NCI-H345 treated with DMSO at 0.1 percent for 48 hours (cell line): ENCODE measurements at regions not wholly inside any gene's neighbourhood (a gene's known extent, or its start where the extent isn't known, plus 50 kb on each side); places are given as distances from the start of the nearest gene placed in this dataset.
"Not testable (repeated sequence)": the region's sequence is repeated elsewhere in the genome, so short reads cannot be mapped to it uniquely, and the experiment has no call there.

Experiments used
- DNase-seq: peaks from one replicate; lab custom pipeline; 2025; ENCODE audit not compliant: unreplicated experiment; lab: John Stamatoyannopoulos, UW

DNA sequence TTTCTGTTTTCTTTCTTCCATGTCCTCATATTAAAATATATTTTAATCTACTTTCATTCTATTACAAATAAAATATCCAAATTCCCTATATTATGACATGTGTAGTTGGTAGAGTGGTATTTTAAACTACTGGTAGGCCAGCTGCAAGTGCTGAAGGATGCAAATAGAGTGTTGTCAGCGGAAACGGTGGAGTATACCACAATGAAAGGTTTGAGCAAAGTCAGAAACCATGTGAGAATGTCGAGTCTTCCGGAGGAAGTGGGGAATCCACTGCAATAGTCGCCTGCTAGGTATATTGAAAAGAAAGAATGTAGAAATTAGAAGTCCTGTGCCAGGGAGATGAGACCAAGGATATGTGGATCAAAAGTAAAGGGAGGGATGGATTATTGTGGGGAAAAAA, 373.9 kb downstream of the DSEL start:
- no peak for DNase-seq

DNA sequence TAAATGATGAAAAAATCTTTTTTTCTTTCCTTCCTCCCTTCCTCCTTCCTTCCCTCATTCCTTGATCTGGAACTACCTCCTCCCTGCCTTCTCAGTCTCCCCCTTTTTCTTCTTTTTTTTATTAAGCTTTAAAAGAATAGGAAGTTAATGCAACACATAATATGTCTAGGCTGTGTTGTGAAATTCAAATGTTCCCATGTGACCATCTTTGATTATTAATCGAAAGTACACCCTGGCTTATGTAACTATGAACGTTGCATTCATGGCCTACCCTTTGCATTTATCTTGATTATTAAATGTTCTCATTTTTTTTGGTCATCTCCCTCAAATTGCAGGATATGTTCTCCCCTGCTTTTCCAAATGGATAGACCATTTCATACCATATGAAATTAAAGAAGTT, 376.0 kb downstream of the DSEL start:
- DNase-seq: no peak

DNA sequence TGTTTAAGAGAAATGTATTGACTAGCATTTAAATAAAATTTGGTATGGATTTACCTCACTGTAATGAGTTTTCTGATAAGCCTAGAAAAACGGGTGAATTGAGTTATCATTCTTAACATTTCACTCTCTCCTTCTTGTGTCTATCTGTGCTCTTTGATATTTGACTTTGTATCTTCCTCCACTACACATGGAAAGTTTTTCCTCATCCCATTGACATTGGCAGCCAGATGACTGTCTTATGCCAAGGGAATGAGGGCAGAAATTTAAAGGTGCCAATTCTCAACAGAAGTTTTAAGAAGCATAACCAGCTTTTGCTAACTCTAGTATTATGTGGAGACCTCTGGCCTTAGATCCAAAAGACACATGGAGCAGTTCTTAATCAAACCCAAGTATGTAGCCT, 376.6 kb downstream of the DSEL start:
- no peak for DNase-seq

DNA sequence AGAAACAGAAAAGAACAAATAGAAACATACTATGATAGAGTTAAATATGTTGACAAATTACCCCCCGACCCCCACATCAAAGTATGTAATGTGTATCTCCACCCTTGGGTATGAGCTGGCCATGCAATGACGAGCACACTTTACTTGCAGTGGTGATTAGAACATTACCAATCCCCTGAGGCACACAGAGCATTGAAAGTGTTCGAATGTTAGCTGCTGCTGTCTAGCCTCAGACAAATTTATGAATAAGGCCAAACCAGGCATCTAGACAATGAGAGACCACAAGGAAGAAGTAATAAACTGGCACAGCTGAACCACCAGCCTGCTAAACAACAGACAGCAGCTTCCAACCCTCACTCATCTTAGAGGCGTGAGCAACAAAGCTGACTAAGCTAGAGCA, 380.5 kb downstream of the DSEL start:
- no peak for DNase-seq

DNA sequence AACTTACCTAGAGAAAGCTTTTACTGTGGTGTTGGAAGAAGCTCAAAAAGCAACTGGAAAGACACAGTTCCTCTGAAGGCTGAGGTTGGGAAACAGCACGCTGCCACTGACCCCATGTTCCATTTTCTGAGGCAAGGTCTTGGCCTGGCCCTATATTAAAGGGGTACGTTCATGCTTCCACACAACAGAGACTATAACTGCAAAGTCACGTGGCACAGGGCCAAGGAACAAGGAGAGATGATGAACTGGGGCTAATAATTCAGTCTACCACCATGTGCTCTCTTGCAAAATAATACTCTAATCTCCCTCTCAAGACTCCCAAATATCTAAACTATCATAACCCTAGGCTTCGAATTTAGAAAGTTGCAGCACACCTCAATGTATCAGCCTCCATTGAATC, 381.6 kb downstream of the DSEL start:
- no peak for DNase-seq

DNA sequence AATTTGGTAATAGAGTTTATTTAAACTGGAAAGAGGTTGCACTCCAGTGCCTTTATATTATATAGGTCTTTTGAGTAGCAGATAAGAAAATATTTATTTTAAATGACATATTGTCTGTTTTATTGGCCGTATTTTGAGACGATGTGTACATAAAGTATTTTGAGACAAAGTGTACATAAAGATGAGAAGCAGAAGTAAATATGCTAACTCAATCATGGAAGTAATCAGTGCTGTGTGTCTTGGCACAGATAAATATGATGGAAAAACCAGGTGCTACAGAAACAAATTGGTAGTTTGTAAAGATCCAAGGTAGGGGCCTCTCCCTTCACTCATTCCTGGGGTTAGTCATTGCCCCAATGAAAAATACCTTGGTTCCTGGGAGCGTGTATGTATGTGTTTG, 382.9 kb downstream of the DSEL start:
- peak; percentile 91 for DNase-seq

DNA sequence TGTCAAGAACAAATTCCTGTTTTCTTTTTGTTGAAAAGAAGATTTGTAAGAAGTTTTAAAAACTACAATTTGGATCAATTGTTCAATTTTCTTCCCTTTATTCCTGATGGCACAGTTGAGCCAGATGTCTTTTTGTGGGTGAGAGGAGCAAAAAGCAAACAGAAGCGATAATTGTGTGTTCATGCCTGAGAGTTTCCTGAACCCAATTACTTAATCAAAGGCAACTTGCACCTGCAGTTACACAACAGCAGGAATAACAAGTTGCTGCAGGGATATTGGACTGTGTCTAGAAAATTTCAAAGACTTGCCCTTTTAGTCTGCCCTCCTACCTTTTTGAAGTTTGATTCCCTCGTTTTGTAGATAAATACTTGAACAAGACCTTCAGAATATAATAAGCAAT, 383.6 kb downstream of the DSEL start:
- peak; percentile 79 for DNase-seq

GRCh38 chr18:67131498-67131897, 385.0 kb downstream of the DSEL start:
- DNase-seq: no peak

- DNase-seq: not testable (repeated sequence)
Measured at GRCh38 chr18:67126751-67127150, 389.8 kb downstream of the DSEL start.

DNA sequence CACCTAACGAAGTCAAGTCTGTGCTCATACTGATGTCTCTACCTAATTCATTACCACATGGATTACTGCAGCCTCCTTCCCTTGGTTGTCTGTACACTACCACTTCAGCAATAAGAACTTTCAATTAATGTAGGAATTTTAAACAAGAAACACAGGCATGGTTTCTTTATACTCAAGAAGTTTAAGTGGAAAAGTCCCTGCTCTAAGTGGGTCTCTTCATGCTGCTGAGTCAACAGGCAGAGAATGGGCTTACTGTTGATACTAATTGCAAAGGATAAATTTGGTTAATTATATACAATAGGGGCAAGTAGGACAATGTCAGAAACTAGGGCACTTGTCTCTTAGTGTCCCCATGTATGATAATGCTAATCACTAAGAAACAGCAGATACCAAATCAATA, 392.6 kb downstream of the DSEL start:
- no peak for DNase-seq

GRCh38 chr18:67117804-67118203, 398.7 kb downstream of the DSEL start:
- DNase-seq: no peak

DNA sequence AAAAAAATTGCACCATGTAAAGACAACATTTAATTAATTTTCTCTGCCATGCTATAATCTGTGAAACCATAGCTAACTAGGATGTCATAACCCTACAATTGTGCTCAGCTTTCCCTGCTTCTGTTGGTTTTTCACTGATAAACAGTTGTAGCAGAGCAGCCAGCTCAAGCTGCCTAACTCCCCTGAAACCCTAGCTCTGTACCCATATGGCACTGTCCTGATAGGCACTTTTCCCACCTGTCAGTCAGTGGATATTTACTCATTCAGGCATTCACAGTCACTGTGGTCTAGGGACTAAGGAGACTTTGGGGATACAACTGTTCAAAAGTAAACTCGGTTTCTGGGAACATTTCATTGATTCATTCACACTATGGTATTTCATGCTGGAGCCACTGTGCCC, 407.0 kb downstream of the DSEL start:
- no peak for DNase-seq

GRCh38 chr18:67108894-67109293, 407.6 kb downstream of the DSEL start:
- DNase-seq: no peak

- DNase-seq: peak; percentile 66
Measured at GRCh38 chr18:67104700-67105284, 411.7 kb downstream of the DSEL start.

DNA sequence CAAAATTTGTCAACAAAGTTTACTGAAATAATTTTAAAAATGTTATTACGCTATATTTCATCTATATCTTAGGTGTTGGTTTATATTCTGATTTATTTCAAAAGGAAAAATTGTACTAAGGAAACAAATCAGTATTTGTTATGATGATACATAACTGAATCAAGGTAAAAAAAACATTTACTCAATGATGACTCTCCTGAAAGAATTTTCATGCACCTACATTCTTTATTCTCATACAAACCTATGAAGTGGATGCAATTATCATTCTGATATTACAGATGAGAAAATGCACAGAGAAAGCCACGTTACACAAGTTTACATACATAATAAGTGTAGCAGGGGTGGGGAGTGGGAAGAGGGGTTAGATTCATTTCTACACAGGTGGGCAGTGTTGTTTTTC, 422.4 kb downstream of the DSEL start:
- DNase-seq: no peak

- DNase-seq: no peak
Measured at GRCh38 chr18:67092141-67092540, 424.4 kb downstream of the DSEL start.

DNA sequence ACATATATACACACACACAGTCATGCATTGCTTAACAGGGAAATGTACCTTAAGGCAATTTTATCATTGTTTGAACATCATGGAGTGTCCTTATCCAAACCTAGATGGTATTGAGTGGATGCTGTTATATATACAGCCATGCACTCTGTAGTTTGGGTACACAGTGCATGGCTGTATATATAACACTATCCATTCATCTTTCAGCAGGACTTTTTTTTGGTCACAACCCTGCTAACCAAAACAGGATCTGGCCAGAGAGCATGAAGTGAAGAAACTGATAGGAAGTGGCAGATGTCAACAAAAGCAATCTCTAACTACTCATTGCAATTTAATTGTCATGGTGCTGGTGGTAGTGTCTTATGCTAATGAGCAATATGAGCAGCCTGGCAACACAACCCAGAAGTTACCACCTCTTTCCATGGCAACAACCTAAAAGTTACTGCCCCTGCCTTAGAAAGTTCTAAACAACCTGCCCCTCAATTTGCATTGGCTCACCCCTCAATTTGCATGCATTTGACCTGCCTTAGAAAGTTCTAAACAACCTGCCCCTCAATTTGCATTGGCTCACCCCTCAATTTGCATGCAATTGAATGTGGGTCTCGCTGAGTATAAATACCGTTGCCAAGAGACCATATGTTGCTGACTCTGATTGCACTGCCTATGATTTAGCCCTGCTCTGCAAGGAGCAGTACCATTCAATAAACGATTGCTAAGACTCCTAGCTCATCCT, 434.9 kb downstream of the DSEL start:
- no peak for DNase-seq

DNA sequence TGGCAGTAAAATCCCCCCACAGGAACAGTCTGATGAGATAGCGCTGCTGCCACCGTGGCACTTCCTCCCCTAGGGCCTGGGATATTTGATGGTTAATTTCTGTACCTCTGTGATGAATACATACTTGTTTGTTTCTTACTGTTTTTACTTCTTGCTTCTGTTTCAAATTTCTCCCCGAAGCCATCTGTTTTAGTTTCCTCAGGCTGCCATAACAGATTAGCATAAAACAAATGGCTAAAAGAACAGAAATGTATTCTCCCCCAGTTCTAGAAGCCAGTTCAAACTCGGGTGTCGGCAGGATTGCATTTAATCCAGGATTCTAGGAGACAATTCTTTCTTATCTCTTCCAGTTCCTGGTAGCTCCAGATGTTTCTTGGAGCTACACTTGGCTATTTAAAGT, 435.9 kb downstream of the DSEL start:
- no peak for DNase-seq

- DNase-seq: no peak
Measured at GRCh38 chr18:67074309-67074708, 442.2 kb downstream of the DSEL start.

DNA sequence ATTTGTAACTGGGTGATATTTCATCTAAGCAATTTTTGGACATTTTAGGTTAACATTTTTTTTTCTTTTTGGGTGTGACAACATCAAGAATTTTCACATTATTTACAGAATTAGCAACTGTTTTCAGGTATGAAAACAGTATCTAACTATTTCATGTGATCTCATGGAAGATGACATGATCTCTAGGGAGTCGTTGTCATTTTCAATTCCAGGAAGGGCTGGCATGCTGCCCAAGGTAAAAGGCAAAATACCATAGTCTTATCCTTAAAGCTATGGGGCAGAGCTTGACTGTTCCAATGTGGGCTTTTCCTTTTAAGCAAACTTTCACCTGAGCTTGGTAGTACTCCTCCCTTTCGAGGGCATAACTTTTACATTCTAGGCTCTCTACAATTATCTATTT, 443.7 kb downstream of the DSEL start:
- DNase-seq: no peak

GRCh38 chr18:67068608-67069007, 447.9 kb downstream of the DSEL start:
- DNase-seq: no peak

DNA sequence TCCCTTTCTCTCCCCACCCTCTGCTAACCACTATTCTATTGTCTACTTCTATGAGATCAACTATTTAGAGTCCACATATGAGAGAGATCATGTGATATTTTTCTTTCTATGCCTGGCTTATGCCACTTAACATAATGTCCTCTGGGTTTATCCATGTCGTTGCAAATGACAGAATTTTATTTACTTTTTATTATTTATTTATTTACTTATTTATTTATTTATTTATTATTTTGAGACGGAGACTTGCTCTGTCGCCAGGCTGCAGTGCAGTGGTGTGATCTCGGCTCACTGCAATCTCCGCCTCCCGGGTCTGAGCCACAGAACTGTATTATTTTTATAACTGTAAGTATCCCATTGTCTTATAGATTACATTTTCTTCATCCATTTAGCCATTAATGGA, 443.4 kb upstream of the CDH19 start:
- DNase-seq: no peak

DNA sequence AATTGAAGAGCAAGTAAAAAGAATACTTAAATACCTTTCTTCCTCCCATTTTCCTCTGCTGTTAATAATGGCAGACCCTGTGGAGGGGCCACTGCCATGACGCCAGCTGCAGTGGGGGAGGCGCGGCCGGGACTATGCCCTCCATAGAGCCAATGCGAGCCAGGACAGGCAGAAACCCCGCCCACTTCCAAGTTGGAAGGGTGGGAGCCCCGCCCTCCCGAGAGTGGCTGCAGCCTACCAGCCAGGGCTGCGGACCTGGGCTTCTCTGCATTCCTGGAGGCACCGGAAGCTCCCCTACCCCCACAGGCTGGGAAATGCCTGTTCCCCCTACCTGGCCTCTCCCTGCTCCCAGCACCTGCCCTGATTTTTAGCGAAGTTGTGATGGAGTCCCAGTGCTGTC, 439.4 kb upstream of the CDH19 start:
- DNase-seq: no peak
